WERI-Rb-1 (cell line): ENCODE measurements at regions not wholly inside any gene's neighbourhood (a gene's known extent, or its start where the extent isn't known, plus 50 kb on each side); places are given as distances from the start of the nearest gene placed in this dataset.
A peak's percentile ranks its signal among the peaks of the same experiment; 100 is the strongest.

Experiments
- DNase-seq: peaks from one replicate; pipeline ENCODE4 v3.0.0-alpha.2; 2020
- H3K27ac ChIP-seq: fragments of 250-450 bp; sonication (Bioruptor Pico); 2 replicates; pipeline ENCODE4 v1.5.1; 2020; ENCODE audit warnings: mild to moderate bottlenecking, moderate library complexity
- H3K27me3 ChIP-seq: fragments of 250-450 bp; sonication (Bioruptor Pico); 2 replicates; pipeline ENCODE4 v1.5.1; 2021; ENCODE audit warnings: mild to moderate bottlenecking, low read depth, moderate library complexity; ENCODE audit not compliant: insufficient read depth, severe bottlenecking
- H3K36me3 ChIP-seq: fragments of 250-450 bp; sonication (Bioruptor Pico); 2 replicates; pipeline ENCODE4 v1.5.1; 2020; ENCODE audit warnings: mild to moderate bottlenecking, moderate library complexity
- H3K4me3 ChIP-seq: 2 replicates; pipeline ENCODE4 v1.5.1; 2011; ENCODE audit warnings: low read depth, mild to moderate bottlenecking, control low read depth, low read length
- H3K9me3 ChIP-seq: fragments of 250-450 bp; sonication (Bioruptor Pico); 2 replicates; pipeline ENCODE4 v1.5.1; 2021; ENCODE audit warnings: mild to moderate bottlenecking, moderate library complexity; ENCODE audit not compliant: severe bottlenecking
- CTCF ChIP-seq: IDR thresholded peaks from 2 replicates; pipeline ENCODE4 v1.5.1; 2011; ENCODE audit warnings: low read depth, mild to moderate bottlenecking, control low read depth, inconsistent platforms, low read length

- no peaks in the 10 kb centered on the region for H3K36me3 ChIP-seq
- TF ChIP-seq CTCF: no peak
- DNase-seq: no peak
- H3K27me3 ChIP-seq: no peaks in the 10 kb centered on the region
- no peak overlapping the region for H3K4me3 ChIP-seq
- H3K9me3 ChIP-seq: no peaks in the 10 kb centered on the region
- H3K27ac ChIP-seq: no peak overlapping the region
Observed at GRCh38 chr17:51499897-51500296, 239.6 kb downstream of the UTP18 start.

- TF ChIP-seq CTCF: no peak
Observed at GRCh38 chr17:51500454-51500853, 240.1 kb downstream of the UTP18 start.

GRCh38 chr17:51505450-51505849 lies 245.1 kb downstream of the UTP18 start:
- Histone ChIP-seq H3K27me3 (no peaks in the 10 kb centered on the region), H3K4me3 (no peak overlapping the region), H3K36me3 (no peaks in the 10 kb centered on the region), H3K9me3 (no peaks in the 10 kb centered on the region), H3K27ac (no peak overlapping the region)
- no peak for TF ChIP-seq CTCF
- no peak for DNase-seq

More at GRCh38 chr17:51500454-51500853, 240.1 kb downstream of the UTP18 start:
- no peaks in the 10 kb centered on the region for H3K9me3 ChIP-seq
- no peaks in the 10 kb centered on the region for H3K36me3 ChIP-seq
- H3K27me3 ChIP-seq: no peaks in the 10 kb centered on the region
- no peak overlapping the region for H3K27ac ChIP-seq
- H3K4me3 ChIP-seq: no peak overlapping the region
- no peak for DNase-seq

- Histone ChIP-seq H3K27me3 (no peaks in the 10 kb centered on the region), H3K9me3 (no peaks in the 10 kb centered on the region), H3K36me3 (no peaks in the 10 kb centered on the region), H3K27ac (peak overlapping the region; percentile 51), H3K4me3 (no peak overlapping the region)
- peak; percentile 63 for DNase-seq
- no peak for TF ChIP-seq CTCF
Observed at GRCh38 chr17:51507444-51507843, 247.1 kb downstream of the UTP18 start.

- no peaks in the 10 kb centered on the region for H3K36me3 ChIP-seq
- H3K27ac ChIP-seq: peak overlapping the region; percentile 51
- no peaks in the 10 kb centered on the region for H3K27me3 ChIP-seq
- no peak for DNase-seq
- no peak overlapping the region for H3K4me3 ChIP-seq
- TF ChIP-seq CTCF: no peak
- H3K9me3 ChIP-seq: no peaks in the 10 kb centered on the region
Observed at GRCh38 chr17:51508048-51508447, 247.7 kb downstream of the UTP18 start.

GRCh38 chr17:51510940-51511339 lies 250.6 kb downstream of the UTP18 start:
- no peak for DNase-seq
- Histone ChIP-seq H3K9me3 (no peaks in the 10 kb centered on the region), H3K36me3 (no peaks in the 10 kb centered on the region), H3K4me3 (no peak overlapping the region), H3K27ac (no peak overlapping the region), H3K27me3 (no peaks in the 10 kb centered on the region)
- no peak for TF ChIP-seq CTCF
